Upper lobe of right lung (tissue), 1 donor: ENCODE measurements at regions not wholly inside any gene's neighbourhood (a gene's known extent, or its start where the extent isn't known, plus 50 kb on each side); places are given as distances from the start of the nearest gene placed in this dataset.

Source experiments
- ATAC-seq: fragments of 200-7000 bp; cut with Tn5 transposase; one replicate; pipeline ENCODE4 v1.9.1; 2020; ENCODE audit warnings: mild to moderate bottlenecking, moderate library complexity
- DNase-seq: peaks from one replicate; pipeline ENCODE4 v3.0.0-alpha.2; 2020
- H3K27ac ChIP-seq: fragments of 200-600 bp; one replicate; pipeline ENCODE4 v1.8.0; 2022
- H3K27me3 ChIP-seq: fragments of 200-600 bp; one replicate; pipeline ENCODE4 v1.8.0; 2022; ENCODE audit warnings: mild to moderate bottlenecking
- H3K36me3 ChIP-seq: fragments of 200-600 bp; one replicate; pipeline ENCODE4 v1.8.0; 2022
- H3K4me1 ChIP-seq: fragments of 200-600 bp; one replicate; pipeline ENCODE4 v1.8.0; 2022
- H3K4me3 ChIP-seq: fragments of 200-600 bp; one replicate; pipeline ENCODE4 v1.8.0; 2022; ENCODE audit warnings: mild to moderate bottlenecking
- H3K9me3 ChIP-seq: fragments of 200-600 bp; one replicate; pipeline ENCODE4 v1.8.0; 2022
- intact Hi-C: fragments of 100-400 bp; cut with DNase I; formaldehyde crosslinking; loops from one replicate; pipeline ENCODE4 v1.11.0; 2022
- TF ChIP-seq, protein P1 (sequence below): fragments of 200-600 bp; IDR thresholded peaks from one replicate; pipeline ENCODE4 v1.8.0; 2022; ENCODE audit warnings: antibody characterized with exemption
- donor health status: DM: no; HTN: yes; CAD: no; lungs with severe emphysema.

DNA sequence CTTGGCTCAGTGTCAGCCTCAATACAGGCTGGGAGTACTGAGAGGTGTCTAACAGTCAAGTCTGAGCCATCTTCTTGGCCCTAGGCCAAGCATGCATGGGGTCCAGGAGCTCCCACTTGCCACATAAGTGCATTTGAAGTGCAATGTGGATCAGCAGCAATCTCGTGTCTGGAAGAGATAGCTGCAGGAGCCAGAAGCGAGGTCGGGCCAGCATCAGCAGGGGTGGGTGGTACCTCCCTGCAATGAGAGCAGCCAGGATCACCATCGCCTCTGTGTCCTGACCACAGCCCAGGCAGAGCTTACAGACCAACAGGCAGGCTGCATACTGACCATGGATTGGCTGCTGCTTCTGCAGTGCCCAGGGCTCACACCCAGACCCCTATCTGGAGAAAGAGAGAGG is 83.0 kb upstream of the CXCL12 start:
- H3K27me3 ChIP-seq = no peaks in the 10 kb centered on the region
- DNase-seq = no peak
- H3K9me3 ChIP-seq = no peaks in the 10 kb centered on the region
- no peak overlapping the region for H3K27ac ChIP-seq
- intact Hi-C loops = no loop called here
- H3K4me1 ChIP-seq = no peaks in the 10 kb centered on the region
- ATAC-seq = no peak
- TF ChIP-seq, protein P1, sequence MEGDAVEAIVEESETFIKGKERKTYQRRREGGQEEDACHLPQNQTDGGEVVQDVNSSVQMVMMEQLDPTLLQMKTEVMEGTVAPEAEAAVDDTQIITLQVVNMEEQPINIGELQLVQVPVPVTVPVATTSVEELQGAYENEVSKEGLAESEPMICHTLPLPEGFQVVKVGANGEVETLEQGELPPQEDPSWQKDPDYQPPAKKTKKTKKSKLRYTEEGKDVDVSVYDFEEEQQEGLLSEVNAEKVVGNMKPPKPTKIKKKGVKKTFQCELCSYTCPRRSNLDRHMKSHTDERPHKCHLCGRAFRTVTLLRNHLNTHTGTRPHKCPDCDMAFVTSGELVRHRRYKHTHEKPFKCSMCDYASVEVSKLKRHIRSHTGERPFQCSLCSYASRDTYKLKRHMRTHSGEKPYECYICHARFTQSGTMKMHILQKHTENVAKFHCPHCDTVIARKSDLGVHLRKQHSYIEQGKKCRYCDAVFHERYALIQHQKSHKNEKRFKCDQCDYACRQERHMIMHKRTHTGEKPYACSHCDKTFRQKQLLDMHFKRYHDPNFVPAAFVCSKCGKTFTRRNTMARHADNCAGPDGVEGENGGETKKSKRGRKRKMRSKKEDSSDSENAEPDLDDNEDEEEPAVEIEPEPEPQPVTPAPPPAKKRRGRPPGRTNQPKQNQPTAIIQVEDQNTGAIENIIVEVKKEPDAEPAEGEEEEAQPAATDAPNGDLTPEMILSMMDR = no peak
- H3K36me3 ChIP-seq = no peaks in the 10 kb centered on the region
- no peak overlapping the region for H3K4me3 ChIP-seq

DNA sequence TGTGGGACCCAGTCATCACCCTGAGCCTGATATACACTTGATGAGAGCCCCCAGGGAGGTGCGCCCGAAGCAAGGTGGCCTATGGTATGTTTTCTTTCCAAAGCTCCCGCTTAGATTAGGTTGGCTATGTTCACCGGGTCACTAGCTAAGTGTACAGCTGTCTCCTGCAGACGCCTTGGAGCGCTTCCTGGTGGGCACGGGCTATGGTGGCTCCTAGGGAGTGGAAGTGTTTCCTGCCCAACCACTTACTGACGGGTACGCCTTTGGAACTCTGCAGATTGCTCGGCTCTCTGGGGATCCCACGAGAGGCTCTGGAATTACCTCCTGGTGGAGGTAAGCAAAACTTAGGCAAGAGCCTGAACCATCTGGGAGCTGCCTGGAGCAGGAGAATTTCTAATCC is 83.6 kb upstream of the CXCL12 start:
- TF ChIP-seq, protein P1 = no peak
- H3K27ac ChIP-seq = no peak overlapping the region
- no peaks in the 10 kb centered on the region for H3K36me3 ChIP-seq
- ATAC-seq (no peak), DNase-seq (no peak)
- no peaks in the 10 kb centered on the region for H3K9me3 ChIP-seq
- H3K27me3 ChIP-seq = no peaks in the 10 kb centered on the region
- H3K4me1 ChIP-seq = no peaks in the 10 kb centered on the region
- intact Hi-C loops = no loop called here
- no peak overlapping the region for H3K4me3 ChIP-seq

DNA sequence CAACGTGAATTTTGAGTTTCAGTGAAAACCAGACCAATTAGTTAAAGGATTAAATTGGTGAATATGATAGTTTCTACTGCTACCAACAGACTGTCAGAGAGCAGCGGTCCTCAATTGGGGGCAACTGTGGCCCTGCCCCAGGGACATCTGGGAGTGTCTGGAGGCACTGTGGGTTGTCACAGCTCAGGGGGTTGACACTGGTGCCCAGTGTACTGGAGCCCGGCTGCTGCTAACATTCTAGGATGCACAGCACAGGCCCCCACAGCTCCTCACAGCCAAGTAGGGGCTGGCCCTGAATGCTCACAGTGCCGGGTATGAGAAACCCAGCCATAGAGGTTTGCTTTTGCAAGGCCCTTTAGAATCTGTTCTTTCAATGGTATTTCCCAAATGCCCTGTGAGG is 84.1 kb upstream of the CXCL12 start:
- H3K9me3 ChIP-seq = no peaks in the 10 kb centered on the region
- intact Hi-C loops = no loop called here
- no peaks in the 10 kb centered on the region for H3K4me1 ChIP-seq
- H3K4me3 ChIP-seq = no peak overlapping the region
- TF ChIP-seq, protein P1 = no peak
- no peaks in the 10 kb centered on the region for H3K36me3 ChIP-seq
- no peak for ATAC-seq
- H3K27ac ChIP-seq = no peak overlapping the region
- DNase-seq = no peak
- H3K27me3 ChIP-seq = no peaks in the 10 kb centered on the region

DNA sequence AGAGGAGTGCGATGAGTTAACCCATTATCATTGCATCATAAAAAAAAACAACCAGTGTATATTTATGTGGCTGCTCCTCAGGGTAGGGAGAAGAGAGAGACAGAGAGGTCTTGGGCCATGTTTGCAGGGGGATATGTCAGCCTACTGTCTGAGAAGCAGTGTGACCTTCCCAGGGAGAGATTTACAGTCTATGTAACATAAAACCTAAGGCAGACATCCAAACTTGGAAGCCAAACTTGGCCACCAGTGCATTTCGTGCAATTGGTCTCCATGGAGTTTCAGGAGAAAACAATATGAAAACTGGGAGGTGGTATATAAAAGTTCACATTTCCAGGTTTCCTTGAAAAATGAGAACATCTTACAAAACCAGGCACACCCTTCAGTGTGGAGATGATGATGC is 85.9 kb upstream of the CXCL12 start:
- TF ChIP-seq, protein P1 = no peak
- Histone ChIP-seq H3K4me1 (no peaks in the 10 kb centered on the region), H3K4me3 (no peak overlapping the region), H3K27me3 (no peaks in the 10 kb centered on the region), H3K27ac (no peak overlapping the region), H3K36me3 (no peaks in the 10 kb centered on the region), H3K9me3 (no peaks in the 10 kb centered on the region)
- DNase-seq (no peak), ATAC-seq (no peak)
- intact Hi-C loops = no loop called here

DNA sequence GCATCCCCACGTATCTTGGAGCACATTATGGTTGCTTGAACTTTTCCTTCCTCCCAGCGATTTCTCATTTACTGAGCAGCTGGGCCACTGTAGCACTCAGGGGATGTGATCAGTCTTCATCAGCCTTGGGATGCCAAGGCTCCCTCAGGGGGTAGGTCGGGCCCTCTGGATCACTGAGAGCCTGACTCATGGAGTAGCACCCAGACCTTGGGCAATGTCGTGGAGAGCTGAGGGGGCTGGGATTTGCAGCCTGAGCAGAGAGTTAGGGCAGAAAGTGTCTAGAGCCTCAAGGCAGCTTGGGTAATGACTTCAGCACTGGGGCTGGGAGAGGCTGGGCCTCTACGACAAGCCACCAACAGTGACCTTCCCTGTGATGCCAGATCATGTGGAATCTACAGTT is 86.5 kb upstream of the CXCL12 start:
- H3K36me3 ChIP-seq = no peaks in the 10 kb centered on the region
- intact Hi-C loops = no loop called here
- H3K4me1 ChIP-seq = no peaks in the 10 kb centered on the region
- TF ChIP-seq, protein P1 = no peak
- H3K27ac ChIP-seq = no peak overlapping the region
- no peak for DNase-seq
- H3K9me3 ChIP-seq = no peaks in the 10 kb centered on the region
- ATAC-seq = no peak
- no peak overlapping the region for H3K4me3 ChIP-seq
- no peaks in the 10 kb centered on the region for H3K27me3 ChIP-seq

DNA sequence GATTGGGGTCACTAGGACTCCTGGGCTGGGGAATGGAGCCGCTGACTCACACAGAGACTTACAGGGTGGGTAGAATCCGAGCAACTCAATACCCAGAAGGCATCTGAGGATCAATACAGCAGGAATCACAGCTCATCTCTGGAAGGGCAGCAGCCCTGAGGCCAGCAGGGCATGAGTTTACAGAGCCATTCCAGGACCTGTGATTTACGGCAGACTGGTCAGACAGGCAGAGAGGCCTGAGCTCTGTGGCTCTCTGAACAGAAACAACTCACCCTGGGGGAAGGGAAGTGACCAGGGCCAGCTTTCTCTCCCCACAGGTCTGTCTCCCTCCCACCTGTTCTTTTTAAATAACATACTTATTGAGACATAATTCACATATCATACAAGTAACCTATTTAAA is 88.2 kb upstream of the CXCL12 start:
- TF ChIP-seq, protein P1 = no peak

More for the DNA sequence above, 88.2 kb upstream of the CXCL12 start:
- ATAC-seq (no peak), DNase-seq (no peak)
- Histone ChIP-seq H3K4me3 (no peak overlapping the region), H3K27me3 (no peaks in the 10 kb centered on the region), H3K4me1 (no peaks in the 10 kb centered on the region), H3K9me3 (no peaks in the 10 kb centered on the region), H3K27ac (no peak overlapping the region), H3K36me3 (no peaks in the 10 kb centered on the region)
- intact Hi-C loops = no loop called here
